Uterus (tissue), 2 donors: ENCODE measurements at regions not wholly inside any gene's neighbourhood (a gene's known extent, or its start where the extent isn't known, plus 50 kb on each side); places are given as distances from the start of the nearest gene placed in this dataset.
"Not testable (repeated sequence)": the region's sequence is repeated elsewhere in the genome, so short reads cannot be mapped to it uniquely, and the experiment has no call there.

ENCODE experiments used
- CTCF ChIP-seq, 4 experiments: fragments of 200-600 bp in 2 of 4; fragments of 450-650 bp in 2 of 4; sonication (generic) in 2 of 4; IDR thresholded peaks; one replicate each; pipeline ENCODE4 v1.5.1; 2016 to 2019; ENCODE audit warnings: antibody characterized with exemption in 4 of 4, mild to moderate bottlenecking in 2 of 4, moderate library complexity in 1 of 4
- POLR2A ChIP-seq, 2 donors: fragments of 450-650 bp; IDR thresholded peaks; one replicate each; pipeline ENCODE4 v1.6.1; 2016; ENCODE audit warnings: antibody characterized with exemption in 2 of 2, mild to moderate bottlenecking in 1 of 2, moderate library complexity in 1 of 2

GRCh38 chr21:10415859-10416258 lies 105.5 kb upstream of the TPTE start:
- TF ChIP-seq CTCF, POLR2A (IDR thresholded peaks at IDR 0.05): not testable (repeated sequence)
